GM18520 (cell line): ENCODE measurements at regions not wholly inside any gene's neighbourhood (a gene's known extent, or its start where the extent isn't known, plus 50 kb on each side); places are given as distances from the start of the nearest gene placed in this dataset.
"Not testable (repeated sequence)": the region's sequence is repeated elsewhere in the genome, so short reads cannot be mapped to it uniquely, and the experiment has no call there.

ENCODE experiments used
- ATAC-seq: cut with Tn5 transposase; IDR thresholded peaks from one replicate; pipeline ENCODE4 v1.9.1; 2021; ENCODE audit not compliant: unreplicated experiment

GRCh38 chr5:50588471-50588870 lies 78.0 kb upstream of the PARP8 start:
- not testable (repeated sequence) for ATAC-seq

DNA sequence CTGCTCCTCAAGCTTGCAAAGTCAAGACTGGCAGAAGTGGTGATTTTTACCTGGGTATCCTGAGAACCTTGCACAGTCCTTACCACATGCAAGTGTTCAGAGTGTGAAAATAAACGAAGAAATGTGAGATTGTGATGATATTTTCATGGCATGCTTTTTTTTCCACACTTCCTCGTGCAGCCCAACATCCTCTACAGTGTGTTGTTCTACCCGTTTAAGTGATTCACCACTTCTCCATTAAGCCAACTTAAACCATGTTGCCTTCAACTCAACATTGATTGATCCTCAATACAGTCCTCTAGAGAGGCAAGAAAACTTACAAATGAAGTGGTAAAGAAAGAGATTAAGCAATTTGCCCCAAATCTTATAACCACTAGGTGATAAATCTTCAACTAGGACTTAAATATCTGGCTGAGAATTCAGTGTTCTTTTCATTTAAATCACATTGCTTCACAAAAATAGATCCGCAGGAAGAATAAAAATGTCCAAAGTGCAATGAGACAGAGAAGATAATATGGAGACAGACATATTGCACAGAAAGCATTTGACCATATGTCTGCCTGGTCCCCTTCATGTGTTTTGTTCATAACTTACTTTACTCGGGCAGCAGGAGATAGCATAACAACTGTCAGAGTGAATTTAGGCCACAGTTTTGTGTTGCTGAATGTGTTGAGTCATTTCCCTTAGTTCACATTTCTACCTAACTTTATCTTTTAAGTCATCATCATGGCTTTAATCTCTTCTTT lies 75.8 kb upstream of the PARP8 start:
- ATAC-seq: not testable (repeated sequence)

DNA sequence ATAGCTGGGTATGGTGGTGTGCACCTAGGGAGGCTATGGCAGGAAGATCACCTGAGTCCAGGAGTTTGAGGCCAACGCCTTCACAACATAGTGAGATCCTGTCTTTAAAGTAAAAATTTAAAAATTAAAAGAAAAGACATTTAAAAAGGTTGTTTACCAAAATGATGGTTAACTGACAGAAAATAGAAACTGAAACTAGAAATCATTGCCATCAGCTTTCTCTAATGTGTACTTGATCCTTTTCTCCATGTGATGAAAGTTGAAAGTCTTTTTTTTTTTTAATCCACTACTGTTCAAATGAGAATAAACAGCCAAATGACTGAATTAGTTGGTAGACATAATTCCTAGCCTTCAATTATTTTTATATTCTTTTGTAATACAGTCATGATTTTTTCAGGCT lies 75.1 kb upstream of the PARP8 start:
- ATAC-seq: not testable (repeated sequence)

GRCh38 chr5:50593681-50594080 lies 72.8 kb upstream of the PARP8 start:
- ATAC-seq: no peak

DNA sequence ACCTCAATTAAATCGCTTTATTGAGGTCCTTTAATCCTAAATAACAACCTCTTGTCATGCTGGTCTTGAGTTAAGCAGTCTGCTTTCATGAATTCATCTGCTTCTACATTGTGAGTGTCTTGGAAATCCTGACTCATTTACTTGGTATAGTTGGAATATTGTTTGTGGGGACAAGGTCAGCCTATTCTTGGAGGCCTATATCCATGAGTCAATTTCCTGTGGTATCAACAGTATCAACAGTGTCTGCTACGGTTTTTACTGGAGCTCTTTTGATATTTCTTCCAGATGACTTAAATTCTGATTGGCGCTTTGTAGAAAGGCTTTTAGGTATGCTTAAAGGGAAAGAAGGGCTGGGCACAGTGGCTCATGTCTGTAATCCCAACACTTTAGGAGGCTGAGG lies 71.2 kb upstream of the PARP8 start:
- no peak for ATAC-seq

DNA sequence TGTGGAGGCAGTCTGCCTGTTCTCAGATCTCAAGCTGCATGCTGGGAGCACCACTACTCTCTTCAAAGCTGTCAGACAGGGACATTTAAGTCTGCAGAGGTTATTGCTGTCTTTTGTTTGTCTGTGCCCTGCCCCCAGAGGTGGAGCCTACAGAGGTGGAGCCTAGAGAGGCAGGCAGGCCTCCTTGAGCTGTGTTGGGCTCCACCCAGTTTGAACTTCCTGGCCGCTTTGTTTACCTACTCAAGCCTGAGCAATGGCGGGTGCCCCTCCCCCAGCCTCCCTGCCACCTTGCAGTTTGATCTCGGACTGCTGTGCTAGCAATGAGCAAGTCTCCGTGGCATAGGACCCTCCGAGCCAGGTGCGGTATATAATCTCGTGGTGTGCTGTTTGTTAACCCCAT lies 64.9 kb upstream of the PARP8 start:
- ATAC-seq: not testable (repeated sequence)

DNA sequence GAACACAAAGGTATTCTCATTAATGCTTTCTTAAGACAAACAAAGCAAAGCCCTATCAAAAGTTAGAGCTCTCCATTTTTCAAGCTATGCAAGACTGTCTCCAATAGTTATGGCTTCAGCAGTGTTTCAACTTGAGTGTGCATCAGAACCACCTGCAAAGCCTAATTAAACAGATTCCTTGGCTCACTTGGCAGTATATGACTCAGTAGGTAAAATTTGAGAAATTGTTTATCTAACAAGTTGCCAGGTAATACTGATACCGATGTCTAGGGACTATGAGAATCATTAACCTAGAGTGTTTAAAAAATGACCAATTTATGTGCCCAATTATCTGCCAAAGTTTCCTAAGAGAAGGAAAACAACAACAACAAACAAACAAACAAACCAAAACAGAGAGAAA lies 60.3 kb upstream of the PARP8 start:
- no peak for ATAC-seq

GRCh38 chr5:50607456-50607855 lies 59.0 kb upstream of the PARP8 start:
- not testable (repeated sequence) for ATAC-seq

DNA sequence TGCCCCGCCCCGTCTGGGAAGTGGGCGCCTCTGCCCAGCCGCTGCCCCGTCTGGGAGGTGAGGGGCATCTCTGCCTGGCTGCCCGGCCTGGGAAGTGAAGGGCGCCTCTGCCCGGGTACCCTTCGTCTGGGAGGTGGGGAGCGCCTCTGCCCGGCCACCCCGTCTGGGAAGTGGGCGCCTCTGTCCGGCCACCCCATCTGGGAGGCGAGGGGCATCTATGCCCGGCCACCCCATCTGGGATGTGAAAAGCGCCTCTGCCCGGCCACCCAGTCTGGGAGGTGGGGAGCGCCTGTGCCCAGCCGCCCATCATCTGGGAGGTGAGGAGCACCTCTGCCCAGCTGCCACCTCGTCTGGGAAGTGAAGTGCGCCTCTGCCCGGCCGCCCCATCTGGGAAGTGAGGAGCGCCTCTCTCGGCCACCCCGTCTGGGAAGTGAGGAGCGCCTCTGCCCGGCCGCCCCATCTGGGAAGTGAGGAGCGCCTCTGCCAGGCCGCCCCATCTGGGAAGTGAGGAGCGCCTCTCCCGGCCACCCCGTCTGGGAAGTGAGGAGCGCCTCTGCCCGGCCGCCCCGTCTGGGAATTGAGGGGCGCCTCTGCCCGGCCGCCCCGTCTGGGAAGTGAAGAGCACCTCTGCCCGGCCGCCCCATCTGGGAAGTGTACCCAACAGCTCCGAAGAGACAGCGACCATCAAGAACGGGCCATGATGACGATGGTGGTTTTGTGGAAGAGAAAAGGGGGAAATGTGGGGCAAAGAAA lies 58.3 kb upstream of the PARP8 start:
- ATAC-seq: not testable (repeated sequence)

GRCh38 chr5:50613057-50613456 lies 53.4 kb upstream of the PARP8 start:
- ATAC-seq: not testable (repeated sequence)
